Vagina (tissue), 2 donors: ENCODE measurements at regions not wholly inside any gene's neighbourhood (a gene's known extent, or its start where the extent isn't known, plus 50 kb on each side); places are given as distances from the start of the nearest gene placed in this dataset.

Experiments used
- DNase-seq, 2 donors: peaks; one replicate each; pipeline ENCODE4 v3.0.0-alpha.2; 2017; ENCODE audit errors: extremely low spot score in 2 of 2
- H3K27ac ChIP-seq: fragments of 200-600 bp; sonication (generic); one replicate; pipeline ENCODE4 v1.5.1; 2019
- H3K27me3 ChIP-seq: fragments of 200-600 bp; sonication (generic); one replicate; pipeline ENCODE4 v1.5.1; 2019
- H3K36me3 ChIP-seq, 2 donors: fragments of 200-600 bp; sonication (generic); one replicate each; pipeline ENCODE4 v1.5.1; 2017 to 2019
- H3K4me1 ChIP-seq: fragments of 200-600 bp; sonication (generic); one replicate; pipeline ENCODE4 v1.5.1; 2019
- H3K4me3 ChIP-seq, 2 donors: fragments of 200-600 bp; sonication (generic); 1 replicate in 1 of 2; 2 replicates in 1 of 2; pipeline ENCODE4 v1.5.1; 2016 to 2019
- H3K9me3 ChIP-seq: fragments of 200-600 bp; sonication (generic); one replicate; pipeline ENCODE4 v1.5.1; 2019
- POLR2A ChIP-seq, 2 donors: fragments of 450-650 bp; IDR thresholded peaks; one replicate each; pipeline ENCODE4 v1.6.1; 2017; ENCODE audit warnings: antibody characterized with exemption in 2 of 2, mild to moderate bottlenecking in 2 of 2, moderate library complexity in 2 of 2
- POLR2AphosphoS5 ChIP-seq, 2 donors: sonication (generic); formaldehyde crosslinking; IDR thresholded peaks; one replicate each; pipeline ENCODE4 v1.9.0; 2017; ENCODE audit warnings: antibody characterized with exemption in 2 of 2, mild to moderate bottlenecking in 2 of 2, low read depth in 1 of 2; ENCODE audit not compliant: insufficient read depth in 1 of 2
- intact Hi-C: fragments of 100-400 bp; cut with DNase I; formaldehyde crosslinking; loops from one replicate; pipeline ENCODE4 v1.15.1; 2023
- TF ChIP-seq, protein P1 (sequence below), 3 experiments: fragments of 450-650 bp in 2 of 3; fragments of 200-600 bp in 1 of 3; sonication (generic) in 1 of 3; IDR thresholded peaks; one replicate each; pipeline ENCODE4 v1.5.1; 2017 to 2019; ENCODE audit warnings: antibody characterized with exemption in 3 of 3, mild to moderate bottlenecking in 2 of 3, moderate library complexity in 2 of 3

DNA sequence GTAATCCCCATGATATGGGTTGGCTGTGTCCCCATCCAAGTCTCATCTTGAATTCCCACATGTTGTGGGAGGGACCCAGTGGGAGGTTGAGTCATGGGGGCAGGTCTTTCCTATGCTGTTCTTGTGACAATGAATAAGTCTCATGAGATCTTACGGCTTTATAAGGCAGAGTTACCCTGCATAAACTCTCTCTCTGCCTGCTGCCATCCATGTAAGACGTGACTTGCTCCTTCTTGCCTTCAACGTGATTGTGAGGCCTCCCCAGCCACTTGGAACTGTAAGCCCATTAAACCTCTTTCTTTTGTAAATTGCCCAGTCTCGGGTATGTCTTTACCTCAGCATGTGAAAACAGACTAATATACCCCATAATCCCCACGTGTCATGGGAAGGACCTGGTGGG, 61.9 kb upstream of the LDAH start:
- DNase-seq, result no peak
- Histone ChIP-seq H3K27me3 (no peaks in the 10 kb centered on the region), H3K4me1 (no peaks in the 10 kb centered on the region), H3K9me3 (no peaks in the 10 kb centered on the region), H3K4me3 (no peak overlapping the region), H3K27ac (no peak overlapping the region), H3K36me3 (no peaks in the 10 kb centered on the region)
- intact Hi-C loops, result no loop called here
- TF ChIP-seq POLR2A (IDR thresholded peaks at IDR 0.05) (no peak), POLR2AphosphoS5 (IDR thresholded peaks at IDR 0.05; ENCODE audit: insufficient read depth in 1 of 2, low read depth in 1 of 2) (no peak)
- TF ChIP-seq, protein P1, sequence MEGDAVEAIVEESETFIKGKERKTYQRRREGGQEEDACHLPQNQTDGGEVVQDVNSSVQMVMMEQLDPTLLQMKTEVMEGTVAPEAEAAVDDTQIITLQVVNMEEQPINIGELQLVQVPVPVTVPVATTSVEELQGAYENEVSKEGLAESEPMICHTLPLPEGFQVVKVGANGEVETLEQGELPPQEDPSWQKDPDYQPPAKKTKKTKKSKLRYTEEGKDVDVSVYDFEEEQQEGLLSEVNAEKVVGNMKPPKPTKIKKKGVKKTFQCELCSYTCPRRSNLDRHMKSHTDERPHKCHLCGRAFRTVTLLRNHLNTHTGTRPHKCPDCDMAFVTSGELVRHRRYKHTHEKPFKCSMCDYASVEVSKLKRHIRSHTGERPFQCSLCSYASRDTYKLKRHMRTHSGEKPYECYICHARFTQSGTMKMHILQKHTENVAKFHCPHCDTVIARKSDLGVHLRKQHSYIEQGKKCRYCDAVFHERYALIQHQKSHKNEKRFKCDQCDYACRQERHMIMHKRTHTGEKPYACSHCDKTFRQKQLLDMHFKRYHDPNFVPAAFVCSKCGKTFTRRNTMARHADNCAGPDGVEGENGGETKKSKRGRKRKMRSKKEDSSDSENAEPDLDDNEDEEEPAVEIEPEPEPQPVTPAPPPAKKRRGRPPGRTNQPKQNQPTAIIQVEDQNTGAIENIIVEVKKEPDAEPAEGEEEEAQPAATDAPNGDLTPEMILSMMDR (IDR thresholded peaks at IDR 0.05), result no peak

DNA sequence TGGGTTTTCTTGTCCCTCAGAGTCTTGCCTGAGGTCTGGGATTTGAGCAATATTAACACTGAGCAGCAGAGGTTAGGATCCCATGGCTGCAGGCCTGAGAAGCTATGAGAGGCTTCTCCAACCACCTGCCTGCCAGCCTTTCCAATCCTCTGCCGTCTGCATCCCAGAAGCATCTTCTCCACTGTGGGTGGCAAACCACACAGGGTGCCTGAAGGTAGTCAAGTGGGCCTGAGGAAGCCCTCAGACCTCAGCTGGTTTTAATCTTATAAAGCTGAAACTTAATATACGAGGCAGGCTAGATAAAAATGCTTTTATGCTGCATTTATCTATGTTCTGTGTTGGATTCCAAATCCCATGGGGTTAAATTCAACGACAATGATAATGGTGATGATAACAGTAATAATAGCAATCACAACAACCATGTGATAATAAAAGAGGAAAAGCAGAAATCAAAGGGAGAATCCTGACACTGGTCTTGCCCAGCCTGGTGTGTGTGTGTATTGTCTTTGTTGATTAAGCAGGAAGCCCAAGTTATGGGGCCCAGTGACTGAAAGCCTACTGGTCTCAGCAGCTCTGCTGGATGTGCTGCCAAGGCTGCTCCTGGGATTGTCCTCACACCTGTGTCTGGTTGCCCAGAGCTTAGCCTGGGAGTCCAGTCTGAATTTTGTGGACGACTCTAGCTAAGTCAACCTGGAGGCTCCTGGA, 59.7 kb upstream of the LDAH start:
- Histone ChIP-seq H3K4me1 (peaks cover 3% of the 10 kb centered on the region), H3K9me3 (no peaks in the 10 kb centered on the region), H3K36me3 (no peaks in the 10 kb centered on the region), H3K27ac (no peak overlapping the region), H3K27me3 (no peaks in the 10 kb centered on the region), H3K4me3 (no peak overlapping the region)
- TF ChIP-seq, protein P1 (IDR thresholded peaks at IDR 0.05), result no peak
- TF ChIP-seq POLR2AphosphoS5 (IDR thresholded peaks at IDR 0.05; ENCODE audit: insufficient read depth in 1 of 2, low read depth in 1 of 2), result no peak
- no peak for TF ChIP-seq POLR2A (IDR thresholded peaks at IDR 0.05)
- DNase-seq, result no peak
- intact Hi-C loops, result no loop called here

DNA sequence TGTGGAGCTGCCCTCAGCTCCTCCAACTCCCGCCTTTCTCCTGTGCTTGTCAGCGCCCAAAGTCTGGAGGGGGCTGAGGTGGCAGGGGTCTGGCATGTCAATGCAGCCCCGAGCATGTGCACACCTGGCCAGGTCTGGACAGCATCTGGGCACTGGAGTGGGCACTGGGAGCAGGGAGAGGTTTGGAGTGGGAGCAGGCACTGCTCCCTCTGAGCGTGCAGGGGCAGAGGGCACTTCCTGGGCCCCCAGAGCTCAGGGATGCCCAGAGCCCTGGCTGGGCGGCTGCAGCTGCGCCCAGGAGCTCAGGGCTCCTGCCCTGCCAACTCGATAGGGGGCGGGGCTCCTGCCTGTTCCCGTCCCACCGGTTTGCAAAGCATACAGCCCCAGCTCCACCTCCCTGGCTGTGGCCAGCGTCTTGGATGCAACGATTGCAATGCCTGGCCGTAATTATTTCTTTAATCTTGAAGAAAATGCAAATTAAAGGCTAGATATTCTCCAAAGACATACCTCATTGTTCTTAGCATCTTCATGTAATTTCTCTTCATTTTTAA, 57.4 kb upstream of the LDAH start:
- H3K36me3 ChIP-seq, result no peaks in the 10 kb centered on the region
- no peak overlapping the region for H3K4me3 ChIP-seq
- DNase-seq, result no peak
- no peak overlapping the region for H3K27ac ChIP-seq
- peaks cover 5% of the 10 kb centered on the region for H3K4me1 ChIP-seq
- TF ChIP-seq POLR2A (IDR thresholded peaks at IDR 0.05) (no peak), POLR2AphosphoS5 (IDR thresholded peaks at IDR 0.05; ENCODE audit: insufficient read depth in 1 of 2, low read depth in 1 of 2) (no peak)
- TF ChIP-seq, protein P1 (IDR thresholded peaks at IDR 0.05), result no peak
- no peaks in the 10 kb centered on the region for H3K9me3 ChIP-seq
- intact Hi-C loops, result no loop called here
- H3K27me3 ChIP-seq, result no peaks in the 10 kb centered on the region

DNA sequence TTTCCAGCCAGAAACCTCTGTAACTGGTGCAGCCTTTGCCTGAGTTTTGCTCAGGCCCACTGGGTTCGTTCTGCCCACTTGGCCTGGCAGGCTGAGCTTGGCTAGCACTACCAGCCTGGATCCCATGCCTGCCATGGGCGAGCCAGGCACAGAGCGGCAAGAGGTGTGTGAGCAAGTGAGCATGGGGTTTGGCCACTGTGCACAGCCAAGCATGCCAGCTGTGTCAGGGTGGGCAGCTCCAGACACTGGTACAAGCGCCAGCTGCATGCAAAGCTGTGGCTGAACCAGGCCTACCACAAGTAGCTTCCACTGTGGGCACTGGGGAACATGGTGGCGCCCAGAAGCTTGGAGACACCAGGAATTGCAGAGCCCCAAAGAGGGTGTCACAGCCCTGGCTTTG, 56.3 kb upstream of the LDAH start:
- H3K4me3 ChIP-seq, result no peak overlapping the region
- no peaks in the 10 kb centered on the region for H3K36me3 ChIP-seq
- intact Hi-C loops, result no loop called here
- TF ChIP-seq POLR2AphosphoS5 (IDR thresholded peaks at IDR 0.05; ENCODE audit: insufficient read depth in 1 of 2, low read depth in 1 of 2), result no peak
- TF ChIP-seq, protein P1 (IDR thresholded peaks at IDR 0.05), result no peak
- TF ChIP-seq POLR2A (IDR thresholded peaks at IDR 0.05), result no peak
- H3K9me3 ChIP-seq, result no peaks in the 10 kb centered on the region
- no peak for DNase-seq
- H3K4me1 ChIP-seq, result peaks cover 5% of the 10 kb centered on the region
- H3K27ac ChIP-seq, result no peak overlapping the region
- H3K27me3 ChIP-seq, result no peaks in the 10 kb centered on the region

DNA sequence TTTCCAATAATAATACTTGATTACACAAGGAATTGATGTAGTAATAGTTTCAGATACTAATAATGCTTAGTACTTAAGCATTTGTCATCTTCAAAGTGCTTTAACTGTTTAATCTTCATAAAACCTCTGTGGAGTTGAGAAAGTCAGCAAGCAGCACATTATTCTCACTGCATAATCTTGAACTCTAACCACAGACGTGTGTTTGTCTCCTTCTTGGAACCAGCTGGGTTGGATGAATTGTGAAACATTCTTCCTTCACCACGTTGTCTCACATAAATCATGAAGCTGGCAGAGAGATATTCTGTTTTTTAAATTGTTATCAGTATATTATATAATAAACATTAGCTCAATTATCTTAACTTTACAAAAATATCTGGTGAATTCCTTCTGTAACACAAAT, 55.1 kb upstream of the LDAH start:
- TF ChIP-seq, protein P1 (IDR thresholded peaks at IDR 0.05), result no peak
- TF ChIP-seq POLR2A (IDR thresholded peaks at IDR 0.05) (no peak), POLR2AphosphoS5 (IDR thresholded peaks at IDR 0.05; ENCODE audit: insufficient read depth in 1 of 2, low read depth in 1 of 2) (peak in 1 of 2 donors; percentile 77)
- H3K27ac ChIP-seq, result no peak overlapping the region

More for the DNA sequence above, 55.1 kb upstream of the LDAH start:
- Histone ChIP-seq H3K36me3 (no peaks in the 10 kb centered on the region), H3K4me3 (no peak overlapping the region), H3K4me1 (peaks cover 5% of the 10 kb centered on the region), H3K27me3 (no peaks in the 10 kb centered on the region), H3K9me3 (no peaks in the 10 kb centered on the region)
- intact Hi-C loops, result no loop called here
- DNase-seq, result no peak
